Neural progenitor cell (in vitro differentiated cells): ENCODE measurements at regions not wholly inside any gene's neighbourhood (a gene's known extent, or its start where the extent isn't known, plus 50 kb on each side); places are given as distances from the start of the nearest gene placed in this dataset.
"Not testable (repeated sequence)": the region's sequence is repeated elsewhere in the genome, so short reads cannot be mapped to it uniquely, and the experiment has no call there.

Experiments used
- DNase-seq: peaks from one replicate; pipeline ENCODE4 v3.0.0-alpha.2; 2016; ENCODE audit warnings: low spot score
- H2AFZ ChIP-seq: fragments of 200-600 bp; sonication (generic); replicated peaks from 2 replicates; pipeline ENCODE4 v1.6.1; 2016; ENCODE audit warnings: antibody characterized with exemption
- H3F3A ChIP-seq: fragments of 200-600 bp; sonication (generic); 2 replicates; pipeline ENCODE4 v1.6.1; 2016; ENCODE audit warnings: antibody characterized with exemption, low read depth
- H3K27ac ChIP-seq: fragments of 200-600 bp; sonication (generic); 2 replicates; pipeline ENCODE4 v1.5.1; 2016; ENCODE audit warnings: mild to moderate bottlenecking
- H3K27me3 ChIP-seq: fragments of 200-600 bp; sonication (generic); 2 replicates; pipeline ENCODE4 v1.6.1; 2016; ENCODE audit warnings: mild to moderate bottlenecking, moderate library complexity
- H3K36me3 ChIP-seq: fragments of 200-600 bp; sonication (generic); 2 replicates; pipeline ENCODE4 v1.5.1; 2016
- H3K4me1 ChIP-seq: fragments of 200-600 bp; sonication (generic); 2 replicates; pipeline ENCODE4 v1.6.1; 2016; ENCODE audit warnings: mixed run types
- H3K4me2 ChIP-seq: fragments of 200-600 bp; sonication (generic); 2 replicates; pipeline ENCODE4 v1.6.1; 2016
- H3K4me3 ChIP-seq: fragments of 200-600 bp; sonication (generic); 2 replicates; pipeline ENCODE4 v1.5.1; 2016
- H3K79me2 ChIP-seq: fragments of 200-600 bp; sonication (generic); 2 replicates; pipeline ENCODE4 v1.6.1; 2016; ENCODE audit warnings: low read depth
- H3K9ac ChIP-seq: fragments of 200-600 bp; sonication (generic); 2 replicates; pipeline ENCODE4 v1.6.1; 2016
- H3K9me3 ChIP-seq: fragments of 200-600 bp; sonication (generic); 2 replicates; pipeline ENCODE4 v1.5.1; 2016; ENCODE audit warnings: low read depth
- H4K20me1 ChIP-seq: fragments of 200-600 bp; sonication (generic); 2 replicates; pipeline ENCODE4 v1.6.1; 2016; ENCODE audit warnings: low read depth
- H3K27ac Mint-ChIP-seq: 3 replicates; pipeline ENCODE4 v1.8.0; 2021; ENCODE audit warnings: mixed read lengths
- H3K27me3 Mint-ChIP-seq: 2 replicates; pipeline ENCODE4 v1.8.0; 2022; ENCODE audit warnings: low read depth, mild to moderate bottlenecking, inconsistent platforms, moderate library complexity, mixed read lengths; ENCODE audit not compliant: insufficient read depth
- H3K36me3 Mint-ChIP-seq: 3 replicates; pipeline ENCODE4 v1.8.0; 2021; ENCODE audit warnings: mixed read lengths
- H3K4me1 Mint-ChIP-seq: 3 replicates; pipeline ENCODE4 v1.8.0; 2021; ENCODE audit warnings: mixed read lengths
- H3K4me3 Mint-ChIP-seq: 3 replicates; pipeline ENCODE4 v1.8.0; 2021; ENCODE audit warnings: mild to moderate bottlenecking, moderate library complexity, mixed read lengths
- H3K9me3 Mint-ChIP-seq: 3 replicates; pipeline ENCODE4 v1.8.0; 2020; ENCODE audit warnings: mixed read lengths
- EZH2 ChIP-seq: fragments of 200-600 bp; sonication (generic); IDR thresholded peaks from 2 replicates; pipeline ENCODE4 v1.6.1; 2017; ENCODE audit warnings: antibody characterized with exemption, mild to moderate bottlenecking, moderate library complexity
- EZH2phosphoT487 ChIP-seq: fragments of 200-600 bp; sonication (generic); IDR thresholded peaks from 2 replicates; pipeline ENCODE4 v1.6.1; 2017; ENCODE audit warnings: antibody characterized with exemption
- TF ChIP-seq, protein P1 (sequence below): fragments of 200-600 bp; sonication (generic); IDR thresholded peaks from 2 replicates; pipeline ENCODE4 v1.5.1; 2017; ENCODE audit warnings: antibody characterized with exemption, mild to moderate bottlenecking

DNA sequence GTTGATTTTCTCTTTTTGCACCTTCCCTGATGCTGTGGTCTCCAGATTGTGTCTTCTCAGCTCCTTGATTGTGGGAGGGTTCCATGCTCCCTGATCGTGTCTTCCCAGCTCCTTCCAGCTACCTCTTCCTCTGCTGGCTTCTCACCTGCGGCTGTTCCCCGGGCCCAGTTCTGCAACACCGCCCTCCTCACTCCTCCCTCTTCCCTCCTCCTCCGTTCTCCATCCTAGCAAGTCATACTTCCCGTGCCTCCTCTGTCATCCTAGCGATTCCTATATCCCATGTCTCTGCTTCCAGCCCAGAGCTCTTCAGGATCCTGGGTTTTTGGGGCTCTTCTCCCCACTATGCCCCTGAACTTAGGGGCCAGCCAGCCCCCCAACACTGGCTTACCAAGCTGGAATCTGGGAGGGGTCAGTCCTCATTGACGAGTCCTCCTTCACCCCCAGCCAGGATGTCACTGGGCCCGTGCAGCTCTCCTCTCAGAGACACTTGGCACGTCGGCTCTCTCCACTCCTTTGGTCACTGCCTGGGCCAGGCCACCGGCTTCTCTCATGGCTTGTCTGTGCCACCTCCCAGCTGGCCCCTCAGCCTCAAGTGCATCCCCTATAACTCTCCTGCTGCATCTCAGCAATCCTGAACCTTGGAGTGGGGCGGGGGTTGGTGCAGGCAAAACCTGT is 255.4 kb upstream of the MVB12B start:
- Histone ChIP-seq H3K4me2 (no peak overlapping the region), H3K79me2 (no peaks in the 10 kb centered on the region), H3K36me3 (no peaks in the 10 kb centered on the region), H3K27me3 (no peaks in the 10 kb centered on the region), H3K4me3 (no peak overlapping the region), H2AFZ (no peak overlapping the region), H3K27ac (no peak overlapping the region), H4K20me1 (no peaks in the 10 kb centered on the region), H3K4me1 (peaks cover 5% of the 10 kb centered on the region), H3K9ac (no peak overlapping the region), H3F3A (no peaks in the 10 kb centered on the region), H3K9me3 (no peaks in the 10 kb centered on the region)
- peaks cover 3% of the 10 kb centered on the region for H3K4me1 Mint-ChIP-seq
- no peak for DNase-seq
- peaks cover 12% of the 10 kb centered on the region for H3K27me3 Mint-ChIP-seq
- no peak overlapping the region for H3K4me3 Mint-ChIP-seq
- H3K36me3 Mint-ChIP-seq, result no peaks in the 10 kb centered on the region
- no peaks in the 10 kb centered on the region for H3K9me3 Mint-ChIP-seq
- TF ChIP-seq, protein P1, sequence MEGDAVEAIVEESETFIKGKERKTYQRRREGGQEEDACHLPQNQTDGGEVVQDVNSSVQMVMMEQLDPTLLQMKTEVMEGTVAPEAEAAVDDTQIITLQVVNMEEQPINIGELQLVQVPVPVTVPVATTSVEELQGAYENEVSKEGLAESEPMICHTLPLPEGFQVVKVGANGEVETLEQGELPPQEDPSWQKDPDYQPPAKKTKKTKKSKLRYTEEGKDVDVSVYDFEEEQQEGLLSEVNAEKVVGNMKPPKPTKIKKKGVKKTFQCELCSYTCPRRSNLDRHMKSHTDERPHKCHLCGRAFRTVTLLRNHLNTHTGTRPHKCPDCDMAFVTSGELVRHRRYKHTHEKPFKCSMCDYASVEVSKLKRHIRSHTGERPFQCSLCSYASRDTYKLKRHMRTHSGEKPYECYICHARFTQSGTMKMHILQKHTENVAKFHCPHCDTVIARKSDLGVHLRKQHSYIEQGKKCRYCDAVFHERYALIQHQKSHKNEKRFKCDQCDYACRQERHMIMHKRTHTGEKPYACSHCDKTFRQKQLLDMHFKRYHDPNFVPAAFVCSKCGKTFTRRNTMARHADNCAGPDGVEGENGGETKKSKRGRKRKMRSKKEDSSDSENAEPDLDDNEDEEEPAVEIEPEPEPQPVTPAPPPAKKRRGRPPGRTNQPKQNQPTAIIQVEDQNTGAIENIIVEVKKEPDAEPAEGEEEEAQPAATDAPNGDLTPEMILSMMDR, result no peak
- TF ChIP-seq EZH2 (no peak), EZH2phosphoT487 (no peak)
- H3K27ac Mint-ChIP-seq, result no peak overlapping the region

DNA sequence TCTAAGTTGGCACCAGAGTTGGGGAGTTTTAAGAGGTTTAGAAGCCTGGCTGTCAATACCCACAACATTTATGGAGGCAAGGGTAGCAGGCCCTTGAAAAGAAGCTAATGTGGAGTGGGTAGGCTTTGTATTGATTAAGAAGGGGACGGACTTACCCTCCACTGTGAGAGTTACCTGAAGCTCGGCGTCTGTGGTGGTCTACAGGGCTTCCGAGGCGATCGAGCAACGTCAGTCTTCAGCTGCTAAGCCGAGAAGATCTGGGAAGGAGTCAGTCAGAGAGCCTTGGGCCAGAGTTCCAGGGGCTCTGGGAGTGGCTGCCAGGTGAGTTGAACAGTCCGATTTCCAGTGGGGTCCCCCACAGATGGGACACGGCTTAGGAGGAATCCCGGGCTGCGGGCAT is 249.0 kb upstream of the MVB12B start:
- H3K4me3 ChIP-seq, result not testable (repeated sequence)
- H3K27me3 Mint-ChIP-seq, result peaks cover 15% of the 10 kb centered on the region

DNA sequence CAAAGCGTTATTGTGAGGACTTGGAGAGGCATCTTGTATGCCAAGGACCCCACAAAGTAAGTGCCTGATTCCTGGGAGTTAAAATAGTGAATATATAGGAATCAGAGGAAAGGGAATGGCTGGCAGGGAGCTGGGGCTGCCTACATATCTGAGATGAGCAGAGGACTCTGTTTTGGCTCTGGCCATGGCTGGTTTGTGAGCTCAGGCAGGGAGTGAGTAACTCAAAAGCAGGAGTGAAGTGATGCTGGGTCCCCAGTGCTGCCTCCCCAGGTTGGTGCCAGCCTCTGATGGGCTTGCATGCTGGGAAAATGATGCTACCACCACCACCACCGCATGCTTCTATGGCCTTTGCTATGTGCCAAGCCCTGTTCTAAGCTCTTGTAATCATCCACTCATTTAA is 246.0 kb upstream of the MVB12B start:
- DNase-seq, result no peak
- Histone ChIP-seq H3K27ac (no peak overlapping the region), H3K4me2 (no peak overlapping the region), H3K9me3 (no peaks in the 10 kb centered on the region), H4K20me1 (peaks cover 12% of the 10 kb centered on the region), H3F3A (no peaks in the 10 kb centered on the region), H3K4me3 (no peak overlapping the region), H3K36me3 (no peaks in the 10 kb centered on the region), H3K27me3 (no peaks in the 10 kb centered on the region), H3K79me2 (no peaks in the 10 kb centered on the region), H3K9ac (no peak overlapping the region), H2AFZ (no peak overlapping the region), H3K4me1 (no peaks in the 10 kb centered on the region)
- Mint-ChIP-seq H3K27ac (no peak overlapping the region), H3K4me3 (no peak overlapping the region), H3K9me3 (peaks cover 3% of the 10 kb centered on the region), H3K4me1 (no peaks in the 10 kb centered on the region), H3K27me3 (peaks cover 20% of the 10 kb centered on the region), H3K36me3 (no peaks in the 10 kb centered on the region)
- TF ChIP-seq EZH2phosphoT487 (no peak), EZH2 (no peak)
- TF ChIP-seq, protein P1, result no peak

More for the DNA sequence above, 249.0 kb upstream of the MVB12B start:
- not testable (repeated sequence) for H3K4me2 ChIP-seq, H3K4me1 ChIP-seq, DNase-seq, H3K27ac ChIP-seq, H4K20me1 ChIP-seq, H3K27ac Mint-ChIP-seq, H3K9me3 Mint-ChIP-seq, H3K4me3 Mint-ChIP-seq, H3K36me3 Mint-ChIP-seq, H3K4me1 Mint-ChIP-seq, H3K79me2 ChIP-seq, H3K36me3 ChIP-seq, H2AFZ ChIP-seq, H3F3A ChIP-seq, H3K27me3 ChIP-seq, H3K9ac ChIP-seq, H3K9me3 ChIP-seq

DNA sequence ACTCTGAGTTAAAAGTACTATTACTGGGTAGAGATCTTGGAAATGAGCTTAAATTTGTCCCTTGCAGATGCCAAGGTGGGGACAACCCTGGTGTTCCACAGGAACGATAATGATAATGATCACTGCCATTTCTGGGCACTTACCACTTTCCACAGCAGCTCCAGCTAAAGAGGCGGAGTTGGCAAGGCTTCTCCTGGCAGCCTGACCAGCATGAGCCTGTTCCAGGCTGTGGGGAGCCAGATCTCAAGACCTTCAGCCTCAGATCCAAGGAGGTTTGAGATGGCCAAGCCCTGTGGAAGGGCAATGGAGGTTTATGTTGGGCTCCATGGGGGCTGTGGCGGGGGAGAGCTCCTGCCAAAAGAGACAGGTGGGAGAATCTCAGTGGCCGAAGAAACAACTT is 244.9 kb upstream of the MVB12B start:
- Histone ChIP-seq H3K4me3 (no peak overlapping the region), H3K27me3 (peaks cover 4% of the 10 kb centered on the region), H4K20me1 (peaks cover 12% of the 10 kb centered on the region), H3K27ac (no peak overlapping the region), H3K4me2 (no peak overlapping the region), H3K9me3 (no peaks in the 10 kb centered on the region), H3K9ac (no peak overlapping the region), H3K79me2 (no peaks in the 10 kb centered on the region), H3K4me1 (no peaks in the 10 kb centered on the region), H3F3A (no peaks in the 10 kb centered on the region), H2AFZ (no peak overlapping the region), H3K36me3 (no peaks in the 10 kb centered on the region)
- H3K4me1 Mint-ChIP-seq, result no peaks in the 10 kb centered on the region
- peaks cover 3% of the 10 kb centered on the region for H3K9me3 Mint-ChIP-seq
- H3K27ac Mint-ChIP-seq, result no peak overlapping the region
- DNase-seq, result no peak
- peaks cover 17% of the 10 kb centered on the region for H3K27me3 Mint-ChIP-seq
- TF ChIP-seq EZH2phosphoT487 (no peak), EZH2 (no peak)
- TF ChIP-seq, protein P1, result no peak
- no peaks in the 10 kb centered on the region for H3K36me3 Mint-ChIP-seq
- no peak overlapping the region for H3K4me3 Mint-ChIP-seq
